K562 (cell line): ENCODE measurements at regions not wholly inside any gene's neighbourhood (a gene's known extent, or its start where the extent isn't known, plus 50 kb on each side); places are given as distances from the start of the nearest gene placed in this dataset.

Source experiments
- ATAC-seq: fragments of 200-7000 bp; cut with Tn5 transposase; 3 replicates; pipeline ENCODE4 v1.9.1; 2020; ENCODE audit warnings: moderate library complexity
- BruUV-seq: library from RNA; stranded (reverse); fragments of 400-500 nt; replicated peaks from 2 replicates; lab custom pipeline; 2021; lab: Mats Ljungman, UMichigan
- CTCF ChIA-PET: fragments of 300-600 bp; formaldehyde crosslinking; extraction: SDS; loops from one replicate; lab custom pipeline; 2021; ENCODE audit warnings: low intra/inter-chr PET ratio; lab: Yijun Ruan, JAX
- POLR2A ChIA-PET: fragments of 300-600, 350-650 bp; sonication (Branson Sonifier 250); formaldehyde crosslinking; extraction: SDS; loops from one replicate; lab custom pipeline; 2021; ENCODE audit warnings: antibody characterized with exemption, inconsistent platforms; lab: Yijun Ruan, JAX
- DNase-seq, 4 experiments: peaks; one replicate each; pipeline versions ENCODE4 v3.0.0 to v3.0.0-alpha.2; 2011 to 2018; ENCODE audit warnings: low spot score in 3 of 4, mixed read lengths in 3 of 4; ENCODE audit errors: extremely low read depth in 1 of 4
- FAIRE-seq: peaks from 2 replicates; lab custom pipeline; 2011; peaks lifted over from hg19 to GRCh38; lab: Jason Lieb, UNC
- H2AFZ ChIP-seq: 2 replicates; pipeline ENCODE4 v1.6.0; 2011; ENCODE audit warnings: low read depth, low read length, control low read depth, inconsistent platforms
- H3K27ac ChIP-seq: fragments of 200-600 bp; 3 replicates; pipeline ENCODE4 v1.8.0; 2011; ENCODE audit warnings: low read depth, mild to moderate bottlenecking, control low read depth, inconsistent platforms, low read length, moderate library complexity, mixed read lengths; ENCODE audit errors: extremely low read depth
- H3K27me3 ChIP-seq, 2 experiments: fragments of 300-600 bp in 1 of 2; 2 replicates in 1 of 2; 3 replicates in 1 of 2; pipeline versions ENCODE4 v1.6.0 to v1.8.0; 2011; ENCODE audit warnings: inconsistent platforms in 2 of 2, low read length in 2 of 2, mild to moderate bottlenecking in 1 of 2, mixed read lengths in 1 of 2, moderate library complexity in 1 of 2; ENCODE audit not compliant: control insufficient read depth in 2 of 2, insufficient read depth in 2 of 2
- H3K36me3 ChIP-seq: fragments of 300-600 bp; 3 replicates; pipeline ENCODE4 v1.8.0; 2011; ENCODE audit warnings: mild to moderate bottlenecking, low read length, inconsistent platforms; ENCODE audit not compliant: control insufficient read depth, insufficient read depth
- H3K4me1 ChIP-seq, 2 experiments: fragments of 200-600 bp in 1 of 2; replicated peaks in 1 of 2; 2 replicates in 1 of 2; 3 replicates in 1 of 2; pipeline versions ENCODE4 v1.5.1 to v1.8.0; 2011; ENCODE audit warnings: inconsistent platforms in 2 of 2, low read length in 2 of 2, mild to moderate bottlenecking in 1 of 2, mixed read lengths in 1 of 2, moderate library complexity in 1 of 2; ENCODE audit not compliant: control insufficient read depth in 2 of 2, insufficient read depth in 2 of 2
- H3K4me2 ChIP-seq: 2 replicates; pipeline ENCODE4 v1.6.1; 2011; ENCODE audit warnings: low read length, control low read depth, inconsistent platforms, mixed read lengths; ENCODE audit not compliant: insufficient read depth
- H3K4me3 ChIP-seq: fragments of 200-600 bp; sonication (generic), shearing (Covaris generic); 2 replicates; pipeline ENCODE4 v1.5.1; 2016; ENCODE audit warnings: control low read depth, inconsistent platforms
- H3K79me2 ChIP-seq: fragments of 200-600 bp; 3 replicates; pipeline ENCODE4 v1.8.0; 2011; ENCODE audit warnings: low read length, inconsistent platforms; ENCODE audit not compliant: control insufficient read depth, insufficient read depth
- H3K9ac ChIP-seq, 2 experiments: 2 replicates each; pipeline versions ENCODE4 v1.6.0 to v1.6.1; 2011; ENCODE audit warnings: low read depth in 2 of 2, low read length in 2 of 2, control low read depth in 1 of 2, inconsistent platforms in 1 of 2, mild to moderate bottlenecking in 1 of 2, mixed read lengths in 1 of 2; ENCODE audit not compliant: insufficient read depth in 1 of 2
- H3K9me1 ChIP-seq: one replicate; pipeline ENCODE4 v1.6.0; 2011; ENCODE audit warnings: inconsistent platforms, mild to moderate bottlenecking, low read length, moderate library complexity; ENCODE audit not compliant: control insufficient read depth, insufficient read depth
- H3K9me3 ChIP-seq: replicated peaks from 2 replicates; pipeline ENCODE4 v1.5.1; 2011; ENCODE audit warnings: low read depth, low read length, inconsistent platforms; ENCODE audit not compliant: control insufficient read depth, insufficient read depth
- H4K20me1 ChIP-seq: replicated peaks from 2 replicates; pipeline ENCODE4 v1.6.1; 2011; ENCODE audit warnings: low read length, inconsistent platforms, mixed read lengths; ENCODE audit not compliant: control insufficient read depth, insufficient read depth
- FOXK1 ChIP-seq: sonication (generic); formaldehyde crosslinking; IDR thresholded peaks from 2 replicates; pipeline ENCODE4 v1.8.0; 2022; ENCODE audit warnings: missing genetic modification reagents, mild to moderate bottlenecking, borderline replicate concordance
- KDM2B ChIP-seq: fragments of 250-450 bp; sonication (Bioruptor Pico); IDR thresholded peaks from 2 replicates; pipeline ENCODE4 v1.8.0; 2021; ENCODE audit warnings: mild to moderate bottlenecking, moderate library complexity
- LEF1 ChIP-seq: fragments of 450-650 bp; IDR thresholded peaks from 2 replicates; pipeline ENCODE4 v1.6.1; 2016; ENCODE audit warnings: mild to moderate bottlenecking
- PML ChIP-seq: IDR thresholded peaks from 2 replicates; pipeline ENCODE4 v1.6.1; 2012; ENCODE audit warnings: low read length, inconsistent platforms
- PTBP1 ChIP-seq: fragments of 200-400 bp; formaldehyde crosslinking; IDR thresholded peaks from 2 replicates; pipeline ENCODE4 v1.6.1; 2017; ENCODE audit warnings: low read depth, low read length
- ZFP91 ChIP-seq: sonication (generic); formaldehyde crosslinking; IDR thresholded peaks from 2 replicates; pipeline ENCODE4 v1.8.0; 2022; ENCODE audit warnings: mild to moderate bottlenecking, missing genetic modification reagents
- ZHX1 ChIP-seq: fragments of 150-350 bp; conservative IDR thresholded peaks from 2 replicates; pipeline ENCODE4 v1.6.1; 2014; ENCODE audit warnings: low read length
- ZKSCAN8 ChIP-seq: fragments of 200-800 bp; sonication (Bioruptor generic); IDR thresholded peaks from 2 replicates; pipeline ENCODE4 v1.6.1; 2016; ENCODE audit warnings: missing genetic modification characterization, missing compliant biosample characterization
- ZNF232 ChIP-seq: sonication (generic); formaldehyde crosslinking; IDR thresholded peaks from 2 replicates; pipeline ENCODE4 v1.8.0; 2022; ENCODE audit warnings: mild to moderate bottlenecking, missing genetic modification reagents
- ZZZ3 ChIP-seq: fragments of 450-650 bp; IDR thresholded peaks from 2 replicates; pipeline ENCODE4 v1.6.1; 2016; ENCODE audit warnings: antibody characterized with exemption, mild to moderate bottlenecking, moderate library complexity
- WGBS: fragments of 100-300 bp; shearing (Covaris generic); methylation state at CpG from one replicate; pipeline ENCODE4 v1.1.6; 2016; ENCODE audit warnings: low coverage, mixed read lengths; ENCODE audit not compliant: insufficient coverage; ENCODE audit errors: missing lambda C conversion rate; 5-methylcytosine and 5-hydroxymethylcytosine counted together
- in situ Hi-C: fragments of 300-500 bp; cut with MboI; formaldehyde crosslinking; loops from 4 replicates; pipeline ENCODE4 v1.15.0; 2018; ENCODE audit warnings: inconsistent platforms, mixed read lengths
- intact Hi-C: fragments of 100-400 bp; cut with micrococcal nuclease; formaldehyde crosslinking; loops from 2 replicates; pipeline ENCODE4 v1.14.2; 2022
- TF ChIP-seq, protein P1 (sequence below): sonication (generic); formaldehyde crosslinking; IDR thresholded peaks from 2 replicates; pipeline ENCODE4 v1.8.1; 2023; ENCODE audit warnings: mild to moderate bottlenecking, missing genetic modification reagents

GRCh38 chr21:15966651-15967050 lies 236.9 kb downstream of the USP25 start:
- no peak for TF ChIP-seq PML
- TF ChIP-seq ZKSCAN8 (CRISPR knock-in tag): no peak
- in situ Hi-C loops: no loop called here
- Histone ChIP-seq H3K9ac (no peak overlapping the region), H3K36me3 (no peaks in the 10 kb centered on the region), H3K79me2 (no peaks in the 10 kb centered on the region), H3K4me2 (no peak overlapping the region), H2AFZ (no peak overlapping the region), H3K9me1 (no peaks in the 10 kb centered on the region), H3K27me3 (no peaks in the 10 kb centered on the region), H3K27ac (no peak overlapping the region), H3K4me1 (no peaks in the 10 kb centered on the region), H3K4me3 (no peak overlapping the region), H4K20me1 (no peaks in the 10 kb centered on the region), H3K9me3 (no peaks in the 10 kb centered on the region)
- 0% methylated on average over 1 of the region's 1 CpG for WGBS
- DNase-seq (no peak), FAIRE-seq (no peak), ATAC-seq (no peak)
- no TSS peak for BruUV-seq
- CTCF ChIA-PET: no interaction called here
- intact Hi-C loops: no loop called here
- POLR2A ChIA-PET: interaction anchor here (0.7 kb wide), 1 partner anchor 26 kb away, joined by 3 read pairs; no protein-coding TSS in a partner anchor

DNA sequence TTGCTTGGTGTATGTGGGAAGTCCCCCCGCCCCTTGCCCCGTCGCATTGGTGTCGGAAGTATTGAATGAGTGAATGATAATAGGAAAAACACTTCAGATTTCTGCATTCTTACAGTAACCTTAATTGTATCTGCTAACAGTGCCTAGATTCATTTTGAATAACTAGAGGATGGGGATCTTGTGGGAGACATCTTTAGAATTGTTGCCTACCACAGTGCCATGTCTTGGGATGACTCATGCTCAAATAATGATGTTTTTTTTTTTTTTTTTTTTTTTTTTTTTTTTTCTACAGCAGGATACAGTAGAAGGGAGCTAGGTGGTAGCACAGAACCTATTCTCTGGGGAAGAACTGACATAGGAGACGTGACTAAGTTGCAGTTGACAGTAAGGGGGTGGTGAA lies 237.9 kb downstream of the USP25 start:
- CTCF ChIA-PET: no interaction called here
- no peak for FAIRE-seq
- no peaks in the 10 kb centered on the region for H3K4me1 ChIP-seq
- no peaks in the 10 kb centered on the region for H3K27me3 ChIP-seq
- no peak overlapping the region for H2AFZ ChIP-seq
- H3K9ac ChIP-seq: no peak overlapping the region
- H3K4me3 ChIP-seq: no peak overlapping the region
- no peaks in the 10 kb centered on the region for H3K36me3 ChIP-seq
- ATAC-seq: no peak
- DNase-seq: no peak
- intact Hi-C loops: no loop called here
- WGBS: 0% methylated on average over 5 of the region's 5 CpGs
- H4K20me1 ChIP-seq: no peaks in the 10 kb centered on the region
- no peaks in the 10 kb centered on the region for H3K9me1 ChIP-seq
- in situ Hi-C loops: no loop called here
- no peak overlapping the region for H3K27ac ChIP-seq
- H3K79me2 ChIP-seq: no peaks in the 10 kb centered on the region
- POLR2A ChIA-PET: no interaction called here
- H3K4me2 ChIP-seq: no peak overlapping the region
- no TSS peak for BruUV-seq
- H3K9me3 ChIP-seq: no peaks in the 10 kb centered on the region
- TF ChIP-seq ZFP91: no peak
- TF ChIP-seq ZHX1: no peak
- TF ChIP-seq KDM2B (CRISPR knock-in tag): no peak
- TF ChIP-seq ZNF232 (CRISPR knock-in tag): no peak
- no peak for TF ChIP-seq FOXK1 (CRISPR knock-in tag)
- no peak for TF ChIP-seq PTBP1
- TF ChIP-seq LEF1: no peak
- TF ChIP-seq, protein P1, sequence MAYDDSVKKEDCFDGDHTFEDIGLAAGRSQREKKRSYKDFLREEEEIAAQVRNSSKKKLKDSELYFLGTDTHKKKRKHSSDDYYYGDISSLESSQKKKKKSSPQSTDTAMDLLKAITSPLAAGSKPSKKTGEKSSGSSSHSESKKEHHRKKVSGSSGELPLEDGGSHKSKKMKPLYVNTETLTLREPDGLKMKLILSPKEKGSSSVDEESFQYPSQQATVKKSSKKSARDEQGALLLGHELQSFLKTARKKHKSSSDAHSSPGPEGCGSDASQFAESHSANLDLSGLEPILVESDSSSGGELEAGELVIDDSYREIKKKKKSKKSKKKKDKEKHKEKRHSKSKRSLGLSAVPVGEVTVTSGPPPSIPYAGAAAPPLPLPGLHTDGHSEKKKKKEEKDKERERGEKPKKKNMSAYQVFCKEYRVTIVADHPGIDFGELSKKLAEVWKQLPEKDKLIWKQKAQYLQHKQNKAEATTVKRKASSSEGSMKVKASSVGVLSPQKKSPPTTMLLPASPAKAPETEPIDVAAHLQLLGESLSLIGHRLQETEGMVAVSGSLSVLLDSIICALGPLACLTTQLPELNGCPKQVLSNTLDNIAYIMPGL: no peak
- no peak for TF ChIP-seq ZZZ3
